ENCODE measurements at regions not wholly inside any gene's neighbourhood (a gene's known extent, or its start where the extent isn't known, plus 50 kb on each side); places are given as distances from the start of the nearest gene placed in this dataset.

DNA sequence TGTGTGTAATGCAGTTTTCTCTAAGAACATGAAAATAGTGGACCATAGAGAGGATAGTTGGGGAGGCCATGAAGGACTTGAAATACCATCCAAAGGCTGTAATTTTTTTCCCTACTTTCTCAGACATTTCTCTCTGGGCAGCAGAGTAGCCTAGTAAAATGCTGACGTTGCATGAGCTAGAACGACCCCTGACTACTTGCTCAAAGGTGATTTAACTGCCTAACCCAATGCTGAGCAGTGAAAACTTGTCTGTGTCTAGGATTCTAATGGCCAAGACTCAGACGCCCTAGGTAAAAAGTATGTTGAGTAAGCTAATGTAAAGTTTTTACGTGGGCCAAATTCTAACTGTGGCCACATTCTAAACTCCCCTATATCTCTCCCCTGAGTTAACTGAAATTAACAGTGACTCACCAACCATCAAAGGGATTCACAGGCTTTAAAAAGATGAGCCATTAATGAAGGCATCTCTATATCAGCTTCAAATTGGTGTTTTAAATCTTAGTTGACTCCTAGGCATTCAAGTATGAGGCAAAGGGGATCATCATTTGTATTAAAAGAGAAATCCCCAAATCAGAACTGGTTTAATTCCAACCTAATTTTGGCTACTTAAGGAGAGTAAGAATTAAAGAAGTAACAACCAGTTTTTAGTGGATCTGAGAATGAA, 121.0 kb upstream of the GAS1 start:
- Mint-ChIP-seq H3K27ac (ENCODE audit: low read depth, unreplicated experiment) (peak overlapping the region; percentile 16), H3K4me1 (ENCODE audit: insufficient read depth, unreplicated experiment) (peaks cover 46% of the 10 kb centered on the region), H3K9me3 (ENCODE audit: unreplicated experiment) (peaks cover 7% of the 10 kb centered on the region), H3K27me3 (ENCODE audit: insufficient read depth, unreplicated experiment) (no peaks in the 10 kb centered on the region), H3K36me3 (ENCODE audit: insufficient read depth, unreplicated experiment) (peaks cover 11% of the 10 kb centered on the region), H3K4me3 (ENCODE audit: unreplicated experiment) (no peak overlapping the region)
- CTCF ChIA-PET: interaction anchor here (1.6 kb wide), 1 partner anchor 256 kb away, joined by 4 read pairs; no protein-coding TSS in a partner anchor
- POLR2A ChIA-PET: interaction anchor here (1.5 to 1.7 kb wide), 3 partner anchors 85 to 122 kb away, joined by 4 to 6 read pairs (median 4); no protein-coding TSS in a partner anchor
- BruUV-seq (replicated peaks): no TSS peak
- no peak for TF ChIP-seq CTCF (IDR thresholded peaks at IDR 0.05; ENCODE audit: unreplicated experiment)
- DNase-seq (ENCODE audit: unreplicated experiment): no peak
- intact Hi-C loops (cut with micrococcal nuclease): loop anchor here (10.0 kb wide), 1 partner anchor 124 kb away; the partner anchor contains the start of gene GAS1

GRCh38 chr9:87069690-87070089, 122.4 kb upstream of the GAS1 start:
- CTCF ChIA-PET: interaction anchor here (0.8 to 1.6 kb wide), 2 partner anchors 39 to 255 kb away, joined by 3 to 4 read pairs; no protein-coding TSS in a partner anchor
- Mint-ChIP-seq H3K27ac (ENCODE audit: low read depth, unreplicated experiment) (peak overlapping the region; percentile 81), H3K4me1 (ENCODE audit: insufficient read depth, unreplicated experiment) (peaks cover 33% of the 10 kb centered on the region), H3K9me3 (ENCODE audit: unreplicated experiment) (peaks cover 7% of the 10 kb centered on the region), H3K4me3 (ENCODE audit: unreplicated experiment) (no peak overlapping the region), H3K27me3 (ENCODE audit: insufficient read depth, unreplicated experiment) (no peaks in the 10 kb centered on the region), H3K36me3 (ENCODE audit: insufficient read depth, unreplicated experiment) (peaks cover 11% of the 10 kb centered on the region)
- BruUV-seq (replicated peaks): no TSS peak
- DNase-seq (ENCODE audit: unreplicated experiment): peak; percentile 14
- intact Hi-C loops (cut with micrococcal nuclease): loop anchor here (10.0 kb wide), 1 partner anchor 125 kb away; the partner anchor contains the start of gene GAS1
- TF ChIP-seq CTCF (IDR thresholded peaks at IDR 0.05; ENCODE audit: unreplicated experiment): no peak
- POLR2A ChIA-PET: interaction anchor here (1.2 to 1.7 kb wide), 4 partner anchors 10 to 663 kb away, joined by 3 to 6 read pairs (median 4); no protein-coding TSS in a partner anchor

- H3K36me3 Mint-ChIP-seq (ENCODE audit: insufficient read depth, unreplicated experiment): peaks cover 13% of the 10 kb centered on the region
- H3K9me3 Mint-ChIP-seq (ENCODE audit: unreplicated experiment): peaks cover 7% of the 10 kb centered on the region
- H3K27ac Mint-ChIP-seq (ENCODE audit: low read depth, unreplicated experiment): no peak overlapping the region
- no peak overlapping the region for H3K4me3 Mint-ChIP-seq (ENCODE audit: unreplicated experiment)
- ChIA-PET CTCF (no interaction called here), POLR2A (interaction anchor here (0.6 to 1.3 kb wide), 2 partner anchors 11 to 287 kb away, joined by 4 to 5 read pairs; no protein-coding TSS in a partner anchor)
- DNase-seq (ENCODE audit: unreplicated experiment): no peak
- intact Hi-C loops (cut with micrococcal nuclease): no loop called here
- TF ChIP-seq CTCF (IDR thresholded peaks at IDR 0.05; ENCODE audit: unreplicated experiment): no peak
- BruUV-seq (replicated peaks): no TSS peak
- H3K27me3 Mint-ChIP-seq (ENCODE audit: insufficient read depth, unreplicated experiment): no peaks in the 10 kb centered on the region
- H3K4me1 Mint-ChIP-seq (ENCODE audit: insufficient read depth, unreplicated experiment): peaks cover 28% of the 10 kb centered on the region
Measured at GRCh38 chr9:87070336-87070735, 123.0 kb upstream of the GAS1 start.

DNA sequence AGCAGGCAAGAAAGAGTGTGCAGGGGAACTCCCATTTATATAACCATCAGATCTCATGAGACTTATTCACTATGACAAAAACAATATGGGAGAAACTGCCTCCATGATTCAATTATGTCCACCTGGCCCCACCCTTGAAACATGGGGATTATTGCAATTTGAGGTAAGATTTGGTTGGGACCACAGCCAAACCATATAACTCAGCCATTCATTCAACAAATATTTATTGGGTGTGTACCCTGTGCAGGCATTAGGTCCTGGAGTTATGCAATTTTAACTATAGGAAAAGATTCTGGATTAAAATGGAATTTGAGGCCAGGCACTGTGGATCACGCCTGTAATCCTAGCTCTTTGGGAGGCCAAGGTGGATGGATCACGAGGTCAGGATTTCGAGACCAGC, 124.2 kb upstream of the GAS1 start:
- ChIA-PET POLR2A (interaction anchor here (0.8 to 1.1 kb wide), 3 partner anchors 88 to 123 kb away, joined by 3 read pairs; no protein-coding TSS in a partner anchor), CTCF (interaction anchor here (0.6 to 0.7 kb wide), 2 partner anchors 251 to 390 kb away, joined by 3 to 5 read pairs; no protein-coding TSS in a partner anchor)
- peak overlapping the region; percentile 91 for H3K27ac Mint-ChIP-seq (ENCODE audit: low read depth, unreplicated experiment)
- BruUV-seq (replicated peaks): no TSS peak
- intact Hi-C loops (cut with micrococcal nuclease): no loop called here
- no peaks in the 10 kb centered on the region for H3K27me3 Mint-ChIP-seq (ENCODE audit: insufficient read depth, unreplicated experiment)
- H3K9me3 Mint-ChIP-seq (ENCODE audit: unreplicated experiment): peaks cover 7% of the 10 kb centered on the region
- DNase-seq (ENCODE audit: unreplicated experiment): peak; percentile 87
- peaks cover 19% of the 10 kb centered on the region for H3K4me1 Mint-ChIP-seq (ENCODE audit: insufficient read depth, unreplicated experiment)
- H3K36me3 Mint-ChIP-seq (ENCODE audit: insufficient read depth, unreplicated experiment): peaks cover 17% of the 10 kb centered on the region
- H3K4me3 Mint-ChIP-seq (ENCODE audit: unreplicated experiment): no peak overlapping the region
- TF ChIP-seq CTCF (IDR thresholded peaks at IDR 0.05; ENCODE audit: unreplicated experiment): no peak
